Prostate gland (tissue), 2 donors: ENCODE measurements at regions not wholly inside any gene's neighbourhood (a gene's known extent, or its start where the extent isn't known, plus 50 kb on each side); places are given as distances from the start of the nearest gene placed in this dataset.

ENCODE experiments used
- CTCF ChIP-seq, 4 experiments: fragments of 200-600 bp in 2 of 4; fragments of 450-650 bp in 2 of 4; sonication (generic) in 2 of 4; IDR thresholded peaks; 1 replicate in 3 of 4; 2 replicates in 1 of 4; pipeline ENCODE4 v1.5.1; 2016 to 2019; ENCODE audit warnings: antibody characterized with exemption in 4 of 4, mild to moderate bottlenecking in 2 of 4, moderate library complexity in 2 of 4
- POLR2AphosphoS5 ChIP-seq: sonication (generic); formaldehyde crosslinking; IDR thresholded peaks from one replicate; pipeline ENCODE4 v1.6.1; 2017; ENCODE audit warnings: antibody characterized with exemption

GRCh38 chr2:11045294-11045693 lies 110.0 kb upstream of the SLC66A3 start:
- TF ChIP-seq CTCF (IDR thresholded peaks at IDR 0.05) (no peak), POLR2AphosphoS5 (no peak)
